Ascending aorta (tissue), 2 donors: ENCODE measurements at regions not wholly inside any gene's neighbourhood (a gene's known extent, or its start where the extent isn't known, plus 50 kb on each side); places are given as distances from the start of the nearest gene placed in this dataset.

Experiments used
- DNase-seq, 2 donors: peaks; one replicate each; pipeline ENCODE4 v3.0.0-alpha.2; 2019; ENCODE audit warnings: low spot score in 2 of 2
- H3K27ac ChIP-seq, 2 donors: fragments of 200-600 bp; sonication (generic); one replicate each; pipeline ENCODE4 v1.5.1; 2016 to 2017; ENCODE audit warnings: mild to moderate bottlenecking in 1 of 2
- H3K27me3 ChIP-seq: fragments of 200-600 bp; sonication (generic); one replicate; pipeline ENCODE4 v1.5.1; 2017
- H3K36me3 ChIP-seq, 2 donors: fragments of 200-600 bp; sonication (generic); one replicate each; pipeline ENCODE4 v1.5.1; 2016
- H3K4me1 ChIP-seq, 2 donors: fragments of 200-600 bp; sonication (generic); one replicate each; pipeline ENCODE4 v1.5.1; 2016 to 2017; ENCODE audit warnings: mild to moderate bottlenecking in 1 of 2
- H3K4me3 ChIP-seq, 2 donors: fragments of 200-600 bp; sonication (generic); one replicate each; pipeline ENCODE4 v1.5.1; 2016 to 2017; ENCODE audit warnings: mild to moderate bottlenecking in 1 of 2
- H3K9me3 ChIP-seq, 2 donors: fragments of 200-600 bp; sonication (generic); one replicate each; pipeline ENCODE4 v1.5.1; 2016
- CTCF ChIP-seq, 3 experiments: fragments of 200-600 bp in 2 of 3; fragments of 450-650 bp in 1 of 3; sonication (generic) in 2 of 3; IDR thresholded peaks; one replicate each; pipeline ENCODE4 v1.5.1; 2016 to 2019; ENCODE audit warnings: antibody characterized with exemption in 3 of 3, mild to moderate bottlenecking in 1 of 3, moderate library complexity in 1 of 3
- intact Hi-C: fragments of 100-400 bp; cut with DNase I; formaldehyde crosslinking; loops from one replicate; pipeline ENCODE4 v1.15.1; 2023

DNA sequence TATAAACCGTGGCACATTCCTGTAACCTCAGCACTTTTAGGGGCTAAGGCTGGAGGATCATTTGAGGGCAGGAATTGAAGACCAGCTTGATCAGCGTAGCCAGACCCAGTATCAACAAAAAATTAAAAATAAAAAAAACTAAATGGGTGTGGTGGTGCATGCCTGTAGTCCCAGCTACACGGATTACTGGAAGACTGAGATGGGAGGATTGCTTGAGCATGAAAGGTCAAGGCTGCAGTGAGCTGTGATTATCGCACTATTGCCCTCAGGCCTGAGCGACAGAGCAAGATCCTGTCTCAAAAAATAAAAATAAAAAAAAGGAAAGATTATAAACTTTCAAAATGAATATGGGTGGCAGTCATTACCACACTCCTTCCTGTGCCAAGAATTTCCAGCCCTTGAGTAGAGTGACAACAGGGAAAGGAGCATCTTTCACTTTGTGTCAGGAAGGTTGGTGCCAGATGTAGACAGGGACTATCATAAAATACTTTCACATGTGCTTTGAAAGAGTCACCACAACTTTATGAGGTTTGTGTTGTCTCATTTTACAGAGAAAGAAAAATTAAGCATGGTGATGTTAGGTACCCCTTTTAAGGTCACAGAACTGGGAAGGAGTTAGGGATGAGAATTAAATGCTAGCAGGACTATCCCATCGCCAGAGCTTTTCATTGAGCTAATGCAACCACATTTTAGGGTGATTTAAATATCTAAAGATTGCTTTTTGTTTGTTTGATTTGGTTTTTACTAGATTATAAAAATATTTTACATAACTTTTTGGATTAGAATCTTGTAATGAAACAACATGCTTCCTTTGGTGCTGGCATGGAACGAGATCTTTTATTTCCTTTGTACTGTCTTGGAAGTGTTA is 1617.4 kb upstream of the ACVR2A start:
- Histone ChIP-seq H3K36me3 (no peaks in the 10 kb centered on the region), H3K27me3 (no peaks in the 10 kb centered on the region), H3K27ac (no peak overlapping the region), H3K4me1 (no peaks in the 10 kb centered on the region), H3K9me3 (no peaks in the 10 kb centered on the region), H3K4me3 (no peak overlapping the region)
- DNase-seq: no peak
- no peak for TF ChIP-seq CTCF (IDR thresholded peaks at IDR 0.05)
- intact Hi-C loops: no loop called here

DNA sequence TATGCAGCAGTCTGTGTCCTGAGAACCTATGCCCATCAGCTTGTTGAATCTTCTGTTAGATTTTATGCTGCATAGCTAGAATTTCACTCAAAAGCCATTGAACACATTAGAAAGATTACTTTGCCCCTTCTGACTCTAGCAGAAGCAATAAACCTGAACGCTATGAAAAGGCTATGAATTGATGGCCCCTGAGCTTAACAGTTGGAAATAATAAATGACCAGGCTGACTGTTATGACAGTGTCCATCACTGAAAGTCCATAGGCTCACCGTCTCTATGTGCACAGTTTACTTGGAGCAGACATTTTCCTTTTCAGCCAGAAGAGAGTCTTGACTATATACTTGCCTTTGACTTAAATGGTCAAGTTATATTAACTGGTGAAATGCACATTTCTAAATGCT is 1618.8 kb upstream of the ACVR2A start:
- no peak for DNase-seq
- H3K4me1 ChIP-seq: no peaks in the 10 kb centered on the region
- no peaks in the 10 kb centered on the region for H3K27me3 ChIP-seq
- TF ChIP-seq CTCF (IDR thresholded peaks at IDR 0.05): no peak
- H3K9me3 ChIP-seq: no peaks in the 10 kb centered on the region
- intact Hi-C loops: no loop called here
- no peak overlapping the region for H3K4me3 ChIP-seq
- H3K27ac ChIP-seq: no peak overlapping the region
- no peaks in the 10 kb centered on the region for H3K36me3 ChIP-seq

- no peak overlapping the region for H3K27ac ChIP-seq
- H3K36me3 ChIP-seq: no peaks in the 10 kb centered on the region
- H3K4me1 ChIP-seq: no peaks in the 10 kb centered on the region
- no peak overlapping the region for H3K4me3 ChIP-seq
- intact Hi-C loops: no loop called here
- no peaks in the 10 kb centered on the region for H3K9me3 ChIP-seq
- no peak for TF ChIP-seq CTCF (IDR thresholded peaks at IDR 0.05)
- DNase-seq: no peak
- H3K27me3 ChIP-seq: no peaks in the 10 kb centered on the region
These were observed 1623.0 kb upstream of the ACVR2A start for GRCh38 chr2:146221826-146222225.

- Histone ChIP-seq H3K27ac (no peak overlapping the region), H3K27me3 (no peaks in the 10 kb centered on the region), H3K4me1 (no peaks in the 10 kb centered on the region), H3K4me3 (no peak overlapping the region), H3K9me3 (no peaks in the 10 kb centered on the region), H3K36me3 (no peaks in the 10 kb centered on the region)
- DNase-seq: no peak
- TF ChIP-seq CTCF (IDR thresholded peaks at IDR 0.05): no peak
- intact Hi-C loops: no loop called here
These were observed 1623.9 kb upstream of the ACVR2A start for GRCh38 chr2:146220957-146221356.

DNA sequence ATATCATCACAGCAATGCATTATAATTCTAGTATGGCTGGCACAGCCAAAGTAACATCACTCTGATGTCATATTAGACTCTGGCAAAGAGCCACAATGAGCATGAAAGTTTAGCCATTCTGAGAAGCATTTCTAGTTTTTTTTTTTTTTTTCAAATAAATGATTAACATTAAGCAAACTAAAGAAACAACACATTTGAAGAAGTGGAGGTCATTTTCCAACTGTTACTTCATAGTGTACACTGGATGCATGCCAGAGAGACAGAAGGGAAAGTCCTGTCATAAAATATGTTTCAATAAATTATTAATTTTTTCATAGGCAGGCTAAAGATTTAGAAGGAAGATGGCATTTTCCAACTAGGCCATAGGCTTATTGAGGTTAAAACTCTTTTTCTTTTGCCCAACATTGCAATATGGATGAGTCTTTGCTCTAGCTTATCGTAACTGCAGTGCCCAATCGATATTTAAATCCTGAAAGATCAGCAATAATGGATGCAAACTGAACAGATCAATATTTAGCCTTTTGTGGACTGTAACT is 1630.4 kb upstream of the ACVR2A start:
- intact Hi-C loops: no loop called here
- H3K4me1 ChIP-seq: no peaks in the 10 kb centered on the region
- TF ChIP-seq CTCF (IDR thresholded peaks at IDR 0.05): no peak
- no peak overlapping the region for H3K27ac ChIP-seq
- no peaks in the 10 kb centered on the region for H3K9me3 ChIP-seq
- H3K4me3 ChIP-seq: no peak overlapping the region
- no peaks in the 10 kb centered on the region for H3K27me3 ChIP-seq
- H3K36me3 ChIP-seq: no peaks in the 10 kb centered on the region
- no peak for DNase-seq
